NB4 (cell line): ENCODE measurements at regions not wholly inside any gene's neighbourhood (a gene's known extent, or its start where the extent isn't known, plus 50 kb on each side); places are given as distances from the start of the nearest gene placed in this dataset.

ENCODE experiments used
- DNase-seq: peaks from one replicate; pipeline ENCODE4 v3.0.0; 2010; ENCODE audit warnings: low read depth
- H3K4me3 ChIP-seq: one replicate; pipeline ENCODE4 v1.5.1; 2011; ENCODE audit warnings: mild to moderate bottlenecking, low read depth, low read length, moderate library complexity
- MYC ChIP-seq: IDR thresholded peaks from 2 replicates; pipeline ENCODE4 v1.6.1; 2011; ENCODE audit warnings: low read depth, low read length
- POLR2A ChIP-seq: IDR thresholded peaks from 2 replicates; pipeline ENCODE4 v1.6.1; 2011; ENCODE audit warnings: mild to moderate bottlenecking; ENCODE audit not compliant: insufficient read length; ENCODE audit errors: extremely low read depth
- TF ChIP-seq, protein P1 (sequence below): IDR thresholded peaks from 2 replicates; pipeline ENCODE4 v1.6.1; 2011; ENCODE audit warnings: low read depth, low read length
- TF ChIP-seq, protein P2 (sequence below): IDR thresholded peaks from one replicate; pipeline ENCODE4 v1.5.1; 2012; ENCODE audit warnings: low read depth, low read length

DNA sequence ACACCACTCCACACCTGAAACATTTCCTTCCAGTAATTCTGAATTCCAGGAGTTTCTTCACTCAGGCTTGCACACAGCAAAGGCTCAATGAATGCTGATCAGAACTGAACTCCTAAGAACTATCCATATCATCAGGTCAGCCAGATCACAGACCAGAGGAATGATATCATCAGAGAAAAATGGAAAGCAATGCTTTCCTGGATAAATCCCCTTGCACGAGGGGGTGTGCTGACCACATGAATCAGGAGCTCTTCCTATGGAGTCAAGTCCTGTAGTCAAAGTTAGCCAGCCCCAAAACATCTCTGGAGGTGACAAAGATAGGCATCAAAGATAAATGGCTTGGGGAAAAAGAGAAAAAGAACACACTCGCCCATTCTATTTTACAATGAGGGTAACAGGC lies 83.8 kb upstream of the ACVR2A start:
- H3K4me3 ChIP-seq = no peak overlapping the region
- DNase-seq = no peak
- TF ChIP-seq MYC = no peak
- TF ChIP-seq, protein P1, sequence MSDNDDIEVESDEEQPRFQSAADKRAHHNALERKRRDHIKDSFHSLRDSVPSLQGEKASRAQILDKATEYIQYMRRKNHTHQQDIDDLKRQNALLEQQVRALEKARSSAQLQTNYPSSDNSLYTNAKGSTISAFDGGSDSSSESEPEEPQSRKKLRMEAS = no peak
- TF ChIP-seq POLR2A = no peak
- TF ChIP-seq, protein P2, sequence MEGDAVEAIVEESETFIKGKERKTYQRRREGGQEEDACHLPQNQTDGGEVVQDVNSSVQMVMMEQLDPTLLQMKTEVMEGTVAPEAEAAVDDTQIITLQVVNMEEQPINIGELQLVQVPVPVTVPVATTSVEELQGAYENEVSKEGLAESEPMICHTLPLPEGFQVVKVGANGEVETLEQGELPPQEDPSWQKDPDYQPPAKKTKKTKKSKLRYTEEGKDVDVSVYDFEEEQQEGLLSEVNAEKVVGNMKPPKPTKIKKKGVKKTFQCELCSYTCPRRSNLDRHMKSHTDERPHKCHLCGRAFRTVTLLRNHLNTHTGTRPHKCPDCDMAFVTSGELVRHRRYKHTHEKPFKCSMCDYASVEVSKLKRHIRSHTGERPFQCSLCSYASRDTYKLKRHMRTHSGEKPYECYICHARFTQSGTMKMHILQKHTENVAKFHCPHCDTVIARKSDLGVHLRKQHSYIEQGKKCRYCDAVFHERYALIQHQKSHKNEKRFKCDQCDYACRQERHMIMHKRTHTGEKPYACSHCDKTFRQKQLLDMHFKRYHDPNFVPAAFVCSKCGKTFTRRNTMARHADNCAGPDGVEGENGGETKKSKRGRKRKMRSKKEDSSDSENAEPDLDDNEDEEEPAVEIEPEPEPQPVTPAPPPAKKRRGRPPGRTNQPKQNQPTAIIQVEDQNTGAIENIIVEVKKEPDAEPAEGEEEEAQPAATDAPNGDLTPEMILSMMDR = no peak

DNA sequence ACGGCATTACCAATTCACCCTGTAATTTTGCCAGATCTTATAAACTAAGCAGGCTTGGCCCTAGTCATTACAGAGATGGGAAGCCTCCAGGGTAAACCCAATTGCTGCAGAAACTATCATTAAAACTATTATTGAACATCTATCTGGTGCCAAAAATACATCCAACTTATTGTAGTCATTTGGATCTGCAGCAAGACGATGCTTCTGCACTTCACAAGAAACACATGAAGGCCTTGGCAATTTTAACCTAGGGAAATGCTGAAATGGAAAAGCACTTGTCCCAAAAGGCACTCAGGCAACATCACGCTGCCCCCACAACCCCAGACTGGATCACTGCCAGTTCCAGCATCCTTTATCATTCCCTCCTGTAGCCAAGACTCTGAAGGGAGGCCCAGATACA lies 85.3 kb upstream of the ACVR2A start:
- DNase-seq = no peak
- no peak overlapping the region for H3K4me3 ChIP-seq
- TF ChIP-seq, protein P2 = no peak
- TF ChIP-seq POLR2A (no peak), MYC (no peak)
- TF ChIP-seq, protein P1 = no peak

DNA sequence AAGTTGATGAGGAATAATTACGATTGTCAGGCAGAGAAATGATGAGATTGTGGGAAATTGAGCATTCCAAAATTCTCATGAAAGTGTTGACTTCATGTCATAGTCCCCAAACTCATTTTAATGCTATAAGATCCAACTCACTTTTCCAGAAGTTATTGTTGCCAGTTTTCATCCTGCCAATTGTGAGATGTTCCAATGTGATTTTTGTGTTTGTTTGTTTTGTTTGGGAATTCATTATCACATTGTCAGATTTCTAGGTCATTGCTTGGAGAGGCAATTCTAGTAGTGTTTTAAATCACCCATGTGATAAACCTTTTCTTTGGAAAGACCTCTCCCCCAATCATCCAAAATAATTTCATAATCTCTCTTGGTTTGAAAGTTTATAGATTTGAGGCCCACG lies 86.0 kb upstream of the ACVR2A start:
- H3K4me3 ChIP-seq = no peak overlapping the region
- DNase-seq = no peak
- TF ChIP-seq, protein P1 = no peak
- TF ChIP-seq MYC (no peak), POLR2A (no peak)
- TF ChIP-seq, protein P2 = no peak

DNA sequence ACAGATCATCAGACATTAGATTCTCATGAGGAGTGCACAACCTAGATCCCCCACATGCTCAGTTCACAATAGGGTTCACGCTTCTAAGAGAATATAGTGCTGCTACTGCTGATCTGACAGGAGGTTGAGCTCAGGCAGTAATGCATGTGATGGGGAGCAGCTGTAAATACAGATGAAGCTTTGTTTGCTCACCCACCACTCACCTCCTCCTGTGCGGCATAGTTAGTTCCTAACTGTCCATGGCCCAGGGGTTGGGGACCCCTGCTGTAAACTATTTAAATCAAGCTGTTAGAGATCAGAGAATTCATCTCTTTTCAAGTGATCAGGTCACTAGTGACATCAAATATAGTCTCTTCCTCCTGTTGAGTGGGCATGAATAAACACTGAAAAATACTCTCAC lies 88.8 kb upstream of the ACVR2A start:
- H3K4me3 ChIP-seq = no peak overlapping the region
- no peak for DNase-seq

DNA sequence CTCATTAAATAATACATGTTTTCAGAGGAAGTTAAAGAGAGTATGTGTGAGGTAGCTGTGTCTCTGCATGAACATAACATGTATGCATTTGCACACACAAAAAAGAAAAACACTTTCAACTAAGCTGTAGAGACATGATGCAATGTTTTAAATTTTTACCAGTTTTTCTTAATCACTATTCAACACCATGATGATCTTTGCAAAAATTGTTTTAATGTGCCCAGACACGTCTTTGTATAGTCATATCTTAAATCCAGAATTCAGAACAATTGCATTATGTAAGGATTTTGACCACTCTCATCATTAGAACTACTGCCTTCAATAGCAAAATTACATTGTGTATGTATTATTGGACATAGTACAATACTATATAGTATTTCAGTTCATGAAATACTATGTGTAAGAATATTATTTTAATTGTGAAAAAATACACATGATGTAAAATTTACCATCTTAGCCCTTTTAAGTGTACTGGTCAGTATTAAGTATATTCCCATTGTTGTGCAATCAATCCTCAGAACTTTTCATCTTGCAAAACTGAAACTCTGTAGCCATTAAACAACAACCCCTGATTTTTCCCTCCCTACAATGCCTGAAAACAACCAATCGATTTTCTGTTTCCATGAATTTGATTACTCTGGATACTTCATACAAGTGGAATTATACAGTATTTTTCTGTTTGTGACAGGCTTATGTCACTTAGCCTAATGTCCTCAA lies 104.5 kb upstream of the ACVR2A start:
- TF ChIP-seq POLR2A = no peak
- no peak for TF ChIP-seq MYC
- TF ChIP-seq, protein P2 = no peak
- TF ChIP-seq, protein P1 = no peak
- no peak for DNase-seq
- H3K4me3 ChIP-seq = no peak overlapping the region

More for the DNA sequence above, 88.8 kb upstream of the ACVR2A start:
- TF ChIP-seq, protein P2 = no peak
- TF ChIP-seq POLR2A (no peak), MYC (no peak)
- TF ChIP-seq, protein P1 = no peak
